ENCODE measurements at regions not wholly inside any gene's neighbourhood (a gene's known extent, or its start where the extent isn't known, plus 50 kb on each side); places are given as distances from the start of the nearest gene placed in this dataset.

DNA sequence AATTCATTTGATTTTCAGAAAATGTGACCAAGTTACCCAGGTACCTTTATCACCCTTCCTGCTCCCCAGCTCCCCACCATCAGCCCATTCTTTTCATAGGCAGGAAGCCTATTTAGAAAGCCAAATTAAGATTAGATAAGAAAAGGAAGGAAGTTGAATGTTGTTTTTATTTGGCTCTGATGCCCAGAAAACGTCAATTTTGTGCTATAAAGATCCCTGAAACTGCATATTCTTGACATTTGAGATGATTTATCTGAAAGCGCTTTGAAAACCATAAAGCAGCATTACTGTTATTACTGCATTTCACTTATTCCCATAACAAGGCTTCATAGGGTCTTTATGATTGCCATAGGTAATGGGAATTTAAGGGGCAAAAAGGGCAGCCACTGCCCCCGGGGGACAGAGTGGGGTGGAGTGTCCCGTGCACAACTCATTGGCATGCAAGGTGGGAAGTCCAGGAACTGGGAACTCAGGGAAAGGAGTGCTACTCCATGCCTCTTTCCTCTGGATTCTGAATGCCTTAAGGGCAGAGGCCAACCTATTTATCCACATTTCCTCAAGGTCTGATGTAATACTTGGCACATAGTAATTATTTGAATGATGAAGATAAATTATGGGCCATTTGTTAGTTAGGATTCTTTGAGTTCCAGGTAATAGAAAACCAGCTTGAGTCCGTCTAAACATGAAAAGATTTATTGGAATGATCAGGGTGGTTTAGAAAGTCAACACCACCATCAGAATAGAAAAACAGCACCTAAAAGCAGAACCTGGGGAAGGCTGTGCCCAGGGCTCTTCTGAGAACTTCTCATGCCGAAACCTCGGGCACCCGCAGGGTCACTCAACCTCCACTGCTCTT is 100.6 kb upstream of the ELMO1 start (continued):
- no peak for TF ChIP-seq ZNF670 (tag by site-specific recombination; IDR thresholded peaks at IDR 0.05; ENCODE audit: low read depth)
- TF ChIP-seq SCRT2 (tag by site-specific recombination; IDR thresholded peaks at IDR 0.05) = 0 out of 2 replicates have a peak, but pooled peaks have one; percentile 10
- TF ChIP-seq ZFP41 (tag by site-specific recombination; IDR thresholded peaks at IDR 0.05; ENCODE audit: borderline replicate concordance) = no peak
- TF ChIP-seq, protein P1, sequence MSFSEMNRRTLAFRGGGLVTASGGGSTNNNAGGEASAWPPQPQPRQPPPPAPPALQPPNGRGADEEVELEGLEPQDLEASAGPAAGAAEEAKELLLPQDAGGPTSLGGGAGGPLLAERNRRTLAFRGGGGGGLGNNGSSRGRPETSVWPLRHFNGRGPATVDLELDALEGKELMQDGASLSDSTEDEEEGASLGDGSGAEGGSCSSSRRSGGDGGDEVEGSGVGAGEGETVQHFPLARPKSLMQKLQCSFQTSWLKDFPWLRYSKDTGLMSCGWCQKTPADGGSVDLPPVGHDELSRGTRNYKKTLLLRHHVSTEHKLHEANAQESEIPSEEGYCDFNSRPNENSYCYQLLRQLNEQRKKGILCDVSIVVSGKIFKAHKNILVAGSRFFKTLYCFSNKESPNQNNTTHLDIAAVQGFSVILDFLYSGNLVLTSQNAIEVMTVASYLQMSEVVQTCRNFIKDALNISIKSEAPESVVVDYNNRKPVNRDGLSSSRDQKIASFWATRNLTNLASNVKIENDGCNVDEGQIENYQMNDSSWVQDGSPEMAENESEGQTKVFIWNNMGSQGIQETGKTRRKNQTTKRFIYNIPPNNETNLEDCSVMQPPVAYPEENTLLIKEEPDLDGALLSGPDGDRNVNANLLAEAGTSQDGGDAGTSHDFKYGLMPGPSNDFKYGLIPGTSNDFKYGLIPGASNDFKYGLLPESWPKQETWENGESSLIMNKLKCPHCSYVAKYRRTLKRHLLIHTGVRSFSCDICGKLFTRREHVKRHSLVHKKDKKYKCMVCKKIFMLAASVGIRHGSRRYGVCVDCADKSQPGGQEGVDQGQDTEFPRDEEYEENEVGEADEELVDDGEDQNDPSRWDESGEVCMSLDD (tag by site-specific recombination; IDR thresholded peaks at IDR 0.05) = no peak
- TF ChIP-seq HOXD13 (CRISPR knock-in tag; IDR thresholded peaks at IDR 0.05; ENCODE audit: borderline replicate concordance) = no peak
- TF ChIP-seq MZF1 (tag by site-specific recombination; IDR thresholded peaks at IDR 0.05; ENCODE audit: borderline replicate concordance) = no peak
- no peak for TF ChIP-seq BCL11B (tag by site-specific recombination; IDR thresholded peaks at IDR 0.05; ENCODE audit: low read depth)
- TF ChIP-seq ZFP69B (tag by site-specific recombination; IDR thresholded peaks at IDR 0.05) = no peak
- no peak for TF ChIP-seq HOXA7 (CRISPR knock-in tag; IDR thresholded peaks at IDR 0.05; ENCODE audit: borderline replicate concordance)
- TF ChIP-seq, protein P2, sequence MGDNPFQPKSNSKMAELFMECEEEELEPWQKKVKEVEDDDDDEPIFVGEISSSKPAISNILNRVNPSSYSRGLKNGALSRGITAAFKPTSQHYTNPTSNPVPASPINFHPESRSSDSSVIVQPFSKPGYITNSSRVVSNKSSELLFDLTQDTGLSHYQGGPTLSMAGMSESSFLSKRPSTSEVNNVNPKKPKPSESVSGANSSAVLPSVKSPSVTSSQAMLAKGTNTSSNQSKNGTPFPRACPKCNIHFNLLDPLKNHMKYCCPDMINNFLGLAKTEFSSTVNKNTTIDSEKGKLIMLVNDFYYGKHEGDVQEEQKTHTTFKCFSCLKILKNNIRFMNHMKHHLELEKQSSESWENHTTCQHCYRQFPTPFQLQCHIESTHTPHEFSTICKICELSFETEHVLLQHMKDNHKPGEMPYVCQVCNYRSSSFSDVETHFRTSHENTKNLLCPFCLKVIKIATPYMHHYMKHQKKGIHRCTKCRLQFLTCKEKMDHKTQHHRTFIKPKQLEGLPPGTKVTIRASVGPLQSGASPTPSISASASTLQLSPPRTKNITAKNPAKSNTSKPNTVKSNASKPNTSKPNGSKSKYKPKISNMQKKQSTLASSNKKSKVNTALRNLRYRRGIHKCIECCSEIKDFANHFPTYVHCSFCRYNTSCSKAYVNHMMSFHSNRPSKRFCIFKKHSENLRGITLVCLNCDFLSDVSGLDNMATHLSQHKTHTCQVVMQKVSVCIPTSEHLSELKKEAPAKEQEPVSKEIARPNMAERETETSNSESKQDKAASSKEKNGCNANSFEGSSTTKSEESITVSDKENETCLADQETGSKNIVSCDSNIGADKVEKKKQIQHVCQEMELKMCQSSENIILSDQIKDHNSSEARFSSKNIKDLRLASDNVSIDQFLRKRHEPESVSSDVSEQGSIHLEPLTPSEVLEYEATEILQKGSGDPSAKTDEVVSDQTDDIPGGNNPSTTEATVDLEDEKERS (tag by site-specific recombination; IDR thresholded peaks at IDR 0.05) = no peak
- TF ChIP-seq, protein P3, sequence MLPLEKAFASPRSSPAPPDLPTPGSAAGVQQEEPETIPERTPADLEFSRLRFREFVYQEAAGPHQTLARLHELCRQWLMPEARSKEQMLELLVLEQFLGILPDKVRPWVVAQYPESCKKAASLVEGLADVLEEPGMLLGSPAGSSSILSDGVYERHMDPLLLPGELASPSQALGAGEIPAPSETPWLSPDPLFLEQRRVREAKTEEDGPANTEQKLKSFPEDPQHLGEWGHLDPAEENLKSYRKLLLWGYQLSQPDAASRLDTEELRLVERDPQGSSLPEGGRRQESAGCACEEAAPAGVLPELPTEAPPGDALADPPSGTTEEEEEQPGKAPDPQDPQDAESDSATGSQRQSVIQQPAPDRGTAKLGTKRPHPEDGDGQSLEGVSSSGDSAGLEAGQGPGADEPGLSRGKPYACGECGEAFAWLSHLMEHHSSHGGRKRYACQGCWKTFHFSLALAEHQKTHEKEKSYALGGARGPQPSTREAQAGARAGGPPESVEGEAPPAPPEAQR (tag by site-specific recombination; IDR thresholded peaks at IDR 0.05) = no peak
- no peak for TF ChIP-seq ZNF211 (tag by site-specific recombination; IDR thresholded peaks at IDR 0.05; ENCODE audit: low read depth)
- no peak for TF ChIP-seq ZNF529 (tag by site-specific recombination; IDR thresholded peaks at IDR 0.05; ENCODE audit: insufficient replicate concordance)
- TF ChIP-seq KLF10 (tag by site-specific recombination; IDR thresholded peaks at IDR 0.05) = peak; percentile 36; the same call in 1 of the 2 replicates
- TF ChIP-seq, protein P4, sequence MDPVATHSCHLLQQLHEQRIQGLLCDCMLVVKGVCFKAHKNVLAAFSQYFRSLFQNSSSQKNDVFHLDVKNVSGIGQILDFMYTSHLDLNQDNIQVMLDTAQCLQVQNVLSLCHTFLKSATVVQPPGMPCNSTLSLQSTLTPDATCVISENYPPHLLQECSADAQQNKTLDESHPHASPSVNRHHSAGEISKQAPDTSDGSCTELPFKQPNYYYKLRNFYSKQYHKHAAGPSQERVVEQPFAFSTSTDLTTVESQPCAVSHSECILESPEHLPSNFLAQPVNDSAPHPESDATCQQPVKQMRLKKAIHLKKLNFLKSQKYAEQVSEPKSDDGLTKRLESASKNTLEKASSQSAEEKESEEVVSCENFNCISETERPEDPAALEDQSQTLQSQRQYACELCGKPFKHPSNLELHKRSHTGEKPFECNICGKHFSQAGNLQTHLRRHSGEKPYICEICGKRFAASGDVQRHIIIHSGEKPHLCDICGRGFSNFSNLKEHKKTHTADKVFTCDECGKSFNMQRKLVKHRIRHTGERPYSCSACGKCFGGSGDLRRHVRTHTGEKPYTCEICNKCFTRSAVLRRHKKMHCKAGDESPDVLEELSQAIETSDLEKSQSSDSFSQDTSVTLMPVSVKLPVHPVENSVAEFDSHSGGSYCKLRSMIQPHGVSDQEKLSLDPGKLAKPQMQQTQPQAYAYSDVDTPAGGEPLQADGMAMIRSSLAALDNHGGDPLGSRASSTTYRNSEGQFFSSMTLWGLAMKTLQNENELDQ (tag by site-specific recombination; IDR thresholded peaks at IDR 0.05; ENCODE audit: low read depth) = no peak
- no peak for TF ChIP-seq ZNF792 (tag by site-specific recombination; IDR thresholded peaks at IDR 0.05)
- TF ChIP-seq GFI1B (tag by site-specific recombination; IDR thresholded peaks at IDR 0.05) = no peak
- no peak for TF ChIP-seq ZNF521 (tag by site-specific recombination; IDR thresholded peaks at IDR 0.05)
- TF ChIP-seq, protein P5, sequence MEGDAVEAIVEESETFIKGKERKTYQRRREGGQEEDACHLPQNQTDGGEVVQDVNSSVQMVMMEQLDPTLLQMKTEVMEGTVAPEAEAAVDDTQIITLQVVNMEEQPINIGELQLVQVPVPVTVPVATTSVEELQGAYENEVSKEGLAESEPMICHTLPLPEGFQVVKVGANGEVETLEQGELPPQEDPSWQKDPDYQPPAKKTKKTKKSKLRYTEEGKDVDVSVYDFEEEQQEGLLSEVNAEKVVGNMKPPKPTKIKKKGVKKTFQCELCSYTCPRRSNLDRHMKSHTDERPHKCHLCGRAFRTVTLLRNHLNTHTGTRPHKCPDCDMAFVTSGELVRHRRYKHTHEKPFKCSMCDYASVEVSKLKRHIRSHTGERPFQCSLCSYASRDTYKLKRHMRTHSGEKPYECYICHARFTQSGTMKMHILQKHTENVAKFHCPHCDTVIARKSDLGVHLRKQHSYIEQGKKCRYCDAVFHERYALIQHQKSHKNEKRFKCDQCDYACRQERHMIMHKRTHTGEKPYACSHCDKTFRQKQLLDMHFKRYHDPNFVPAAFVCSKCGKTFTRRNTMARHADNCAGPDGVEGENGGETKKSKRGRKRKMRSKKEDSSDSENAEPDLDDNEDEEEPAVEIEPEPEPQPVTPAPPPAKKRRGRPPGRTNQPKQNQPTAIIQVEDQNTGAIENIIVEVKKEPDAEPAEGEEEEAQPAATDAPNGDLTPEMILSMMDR (tag by site-specific recombination; IDR thresholded peaks at IDR 0.05) = no peak
- no peak for TF ChIP-seq ZSCAN30 (tag by site-specific recombination; IDR thresholded peaks at IDR 0.05)
- no peak for TF ChIP-seq ZNF707 (tag by site-specific recombination; IDR thresholded peaks at IDR 0.05)
- no peak for TF ChIP-seq ZFHX2 (tag by site-specific recombination; conservative IDR thresholded peaks at IDR 0.05)
- TF ChIP-seq, protein P6, sequence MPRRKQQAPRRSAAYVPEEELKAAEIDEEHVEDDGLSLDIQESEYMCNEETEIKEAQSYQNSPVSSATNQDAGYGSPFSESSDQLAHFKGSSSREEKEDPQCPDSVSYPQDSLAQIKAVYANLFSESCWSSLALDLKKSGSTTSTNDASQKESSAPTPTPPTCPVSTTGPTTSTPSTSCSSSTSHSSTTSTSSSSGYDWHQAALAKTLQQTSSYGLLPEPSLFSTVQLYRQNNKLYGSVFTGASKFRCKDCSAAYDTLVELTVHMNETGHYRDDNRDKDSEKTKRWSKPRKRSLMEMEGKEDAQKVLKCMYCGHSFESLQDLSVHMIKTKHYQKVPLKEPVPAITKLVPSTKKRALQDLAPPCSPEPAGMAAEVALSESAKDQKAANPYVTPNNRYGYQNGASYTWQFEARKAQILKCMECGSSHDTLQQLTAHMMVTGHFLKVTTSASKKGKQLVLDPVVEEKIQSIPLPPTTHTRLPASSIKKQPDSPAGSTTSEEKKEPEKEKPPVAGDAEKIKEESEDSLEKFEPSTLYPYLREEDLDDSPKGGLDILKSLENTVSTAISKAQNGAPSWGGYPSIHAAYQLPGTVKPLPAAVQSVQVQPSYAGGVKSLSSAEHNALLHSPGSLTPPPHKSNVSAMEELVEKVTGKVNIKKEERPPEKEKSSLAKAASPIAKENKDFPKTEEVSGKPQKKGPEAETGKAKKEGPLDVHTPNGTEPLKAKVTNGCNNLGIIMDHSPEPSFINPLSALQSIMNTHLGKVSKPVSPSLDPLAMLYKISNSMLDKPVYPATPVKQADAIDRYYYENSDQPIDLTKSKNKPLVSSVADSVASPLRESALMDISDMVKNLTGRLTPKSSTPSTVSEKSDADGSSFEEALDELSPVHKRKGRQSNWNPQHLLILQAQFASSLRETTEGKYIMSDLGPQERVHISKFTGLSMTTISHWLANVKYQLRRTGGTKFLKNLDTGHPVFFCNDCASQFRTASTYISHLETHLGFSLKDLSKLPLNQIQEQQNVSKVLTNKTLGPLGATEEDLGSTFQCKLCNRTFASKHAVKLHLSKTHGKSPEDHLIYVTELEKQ (tag by site-specific recombination; IDR thresholded peaks at IDR 0.05; ENCODE audit: borderline replicate concordance) = no peak
- no peak for TF ChIP-seq ZNF24 (tag by site-specific recombination; IDR thresholded peaks at IDR 0.05)

Data from HEK293 (cell line).